Caco-2 (cell line): ENCODE measurements at regions not wholly inside any gene's neighbourhood (a gene's known extent, or its start where the extent isn't known, plus 50 kb on each side); places are given as distances from the start of the nearest gene placed in this dataset.

Experiments used
- BruUV-seq: library from RNA; stranded (reverse); fragments of 400-500 nt; replicated peaks from 2 replicates; lab custom pipeline; 2021; lab: Mats Ljungman, UMichigan
- CTCF ChIA-PET: fragments of 300-600 bp; sonication (Branson Sonifier 250); formaldehyde crosslinking; loops from one replicate; lab custom pipeline; 2022; ENCODE audit warnings: antibody characterized with exemption; lab: Charles Lee
- POLR2A ChIA-PET: fragments of 300-600 bp; sonication (Branson Sonifier 250); formaldehyde crosslinking; loops from one replicate; lab custom pipeline; 2022; ENCODE audit warnings: antibody characterized with exemption; lab: Charles Lee
- DNase-seq, 2 experiments: peaks; one replicate each; pipeline versions ENCODE4 v3.0.0 to v3.0.0-alpha.2; 2020 to 2022
- H3K27me3 ChIP-seq: replicated peaks from 2 replicates; pipeline ENCODE4 v1.6.0; 2011; ENCODE audit warnings: low read length; ENCODE audit not compliant: control insufficient read depth, insufficient read depth
- H3K36me3 ChIP-seq: 2 replicates; pipeline ENCODE4 v1.5.1; 2011; ENCODE audit warnings: low read length; ENCODE audit not compliant: control insufficient read depth, insufficient read depth
- H3K4me1 ChIP-seq: fragments of 250-450 bp; sonication (Bioruptor Pico); 2 replicates; pipeline ENCODE4 v1.5.1; 2020; ENCODE audit warnings: mild to moderate bottlenecking
- H3K4me3 ChIP-seq: 2 replicates; pipeline ENCODE4 v1.5.1; 2011; ENCODE audit warnings: low read depth, mild to moderate bottlenecking, control low read depth, low read length
- H3K9me3 ChIP-seq: fragments of 250-450 bp; sonication (Bioruptor Pico); 2 replicates; pipeline ENCODE4 v1.5.1; 2020; ENCODE audit warnings: mild to moderate bottlenecking, moderate library complexity
- H3K27ac Mint-ChIP-seq: one replicate; pipeline ENCODE4 v1.8.0; 2022; ENCODE audit warnings: mixed read lengths; ENCODE audit not compliant: unreplicated experiment
- H3K27me3 Mint-ChIP-seq: one replicate; pipeline ENCODE4 v1.8.0; 2022; ENCODE audit warnings: mixed read lengths; ENCODE audit not compliant: insufficient read depth, unreplicated experiment
- H3K36me3 Mint-ChIP-seq: one replicate; pipeline ENCODE4 v1.8.0; 2022; ENCODE audit warnings: mild to moderate bottlenecking, mixed read lengths; ENCODE audit not compliant: insufficient read depth, unreplicated experiment
- H3K4me1 Mint-ChIP-seq: one replicate; pipeline ENCODE4 v1.8.0; 2022; ENCODE audit warnings: low read depth, mixed read lengths; ENCODE audit not compliant: unreplicated experiment
- H3K4me3 Mint-ChIP-seq: one replicate; pipeline ENCODE4 v1.8.0; 2022; ENCODE audit warnings: mild to moderate bottlenecking, moderate library complexity, mixed read lengths; ENCODE audit not compliant: unreplicated experiment
- H3K9me3 Mint-ChIP-seq: one replicate; pipeline ENCODE4 v1.8.0; 2022; ENCODE audit warnings: mixed read lengths; ENCODE audit not compliant: unreplicated experiment
- intact Hi-C: fragments of 100-400 bp; cut with micrococcal nuclease; formaldehyde crosslinking; loops from one replicate; pipeline ENCODE4 v1.10.0; 2022; ENCODE audit not compliant: unreplicated experiment
- TF ChIP-seq, protein P1 (sequence below), 2 experiments: fragments of 200-600 bp in 1 of 2; IDR thresholded peaks; 1 replicate in 1 of 2; 2 replicates in 1 of 2; pipeline versions ENCODE4 v1.5.1 to v1.8.0; 2011 to 2022; ENCODE audit warnings: antibody characterized with exemption in 1 of 2, control low read depth in 1 of 2, inconsistent platforms in 1 of 2, low read depth in 1 of 2, low read length in 1 of 2, mild to moderate bottlenecking in 1 of 2, moderate library complexity in 1 of 2; ENCODE audit not compliant: insufficient read depth in 1 of 2, severe bottlenecking in 1 of 2, unreplicated experiment in 1 of 2

GRCh38 chr6:10205120-10205519 is 209.8 kb downstream of the TFAP2A start:
- no TSS peak for BruUV-seq
- Histone ChIP-seq H3K4me1 (no peaks in the 10 kb centered on the region), H3K4me3 (no peak overlapping the region), H3K36me3 (no peaks in the 10 kb centered on the region), H3K27me3 (no peaks in the 10 kb centered on the region), H3K9me3 (0 out of 2 replicates have a peak, but pooled peaks cover 3% of the 10 kb centered on the region)
- Mint-ChIP-seq H3K9me3 (no peaks in the 10 kb centered on the region), H3K27me3 (peaks cover 7% of the 10 kb centered on the region), H3K36me3 (no peaks in the 10 kb centered on the region), H3K27ac (no peak overlapping the region), H3K4me3 (no peak overlapping the region), H3K4me1 (peaks cover 5% of the 10 kb centered on the region)
- DNase-seq, result no peak
- intact Hi-C loops, result no loop called here
- TF ChIP-seq, protein P1, sequence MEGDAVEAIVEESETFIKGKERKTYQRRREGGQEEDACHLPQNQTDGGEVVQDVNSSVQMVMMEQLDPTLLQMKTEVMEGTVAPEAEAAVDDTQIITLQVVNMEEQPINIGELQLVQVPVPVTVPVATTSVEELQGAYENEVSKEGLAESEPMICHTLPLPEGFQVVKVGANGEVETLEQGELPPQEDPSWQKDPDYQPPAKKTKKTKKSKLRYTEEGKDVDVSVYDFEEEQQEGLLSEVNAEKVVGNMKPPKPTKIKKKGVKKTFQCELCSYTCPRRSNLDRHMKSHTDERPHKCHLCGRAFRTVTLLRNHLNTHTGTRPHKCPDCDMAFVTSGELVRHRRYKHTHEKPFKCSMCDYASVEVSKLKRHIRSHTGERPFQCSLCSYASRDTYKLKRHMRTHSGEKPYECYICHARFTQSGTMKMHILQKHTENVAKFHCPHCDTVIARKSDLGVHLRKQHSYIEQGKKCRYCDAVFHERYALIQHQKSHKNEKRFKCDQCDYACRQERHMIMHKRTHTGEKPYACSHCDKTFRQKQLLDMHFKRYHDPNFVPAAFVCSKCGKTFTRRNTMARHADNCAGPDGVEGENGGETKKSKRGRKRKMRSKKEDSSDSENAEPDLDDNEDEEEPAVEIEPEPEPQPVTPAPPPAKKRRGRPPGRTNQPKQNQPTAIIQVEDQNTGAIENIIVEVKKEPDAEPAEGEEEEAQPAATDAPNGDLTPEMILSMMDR (IDR thresholded peaks at IDR 0.05; ENCODE audit: insufficient read depth in 1 of 2, low read depth in 1 of 2, low read length in 1 of 2, severe bottlenecking in 1 of 2, unreplicated experiment in 1 of 2), result no peak
- ChIA-PET POLR2A (no interaction called here), CTCF (no interaction called here)

DNA sequence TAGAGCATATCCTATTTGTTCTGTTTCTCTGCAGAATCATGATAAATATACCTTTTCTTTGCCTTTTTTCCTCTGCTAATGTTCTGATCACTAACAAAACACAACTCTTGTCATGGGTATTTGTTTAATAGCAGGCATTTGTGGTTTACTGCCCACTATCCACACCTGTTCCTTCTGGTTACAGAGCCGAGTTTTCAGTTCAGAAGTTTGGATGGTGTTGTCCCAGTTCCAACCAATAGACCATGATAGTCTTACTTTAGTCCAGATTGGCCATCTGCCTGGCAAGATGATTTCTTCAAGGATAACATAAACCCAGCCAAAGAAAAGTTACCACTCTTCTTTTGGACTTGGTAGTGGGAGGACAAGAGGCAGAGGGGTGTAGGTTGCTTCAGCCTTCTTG is 211.2 kb downstream of the TFAP2A start:
- H3K27ac Mint-ChIP-seq, result no peak overlapping the region

GRCh38 chr6:10202581-10202980 is 212.3 kb downstream of the TFAP2A start:
- no peaks in the 10 kb centered on the region for H3K27me3 Mint-ChIP-seq

More for the DNA sequence above, 211.2 kb downstream of the TFAP2A start:
- no TSS peak for BruUV-seq
- peaks cover 5% of the 10 kb centered on the region for H3K4me1 Mint-ChIP-seq
- intact Hi-C loops, result no loop called here
- H3K9me3 Mint-ChIP-seq, result no peaks in the 10 kb centered on the region
- H3K36me3 ChIP-seq, result no peaks in the 10 kb centered on the region
- no peaks in the 10 kb centered on the region for H3K27me3 Mint-ChIP-seq
- no peak overlapping the region for H3K4me3 ChIP-seq
- no peak overlapping the region for H3K4me3 Mint-ChIP-seq
- H3K9me3 ChIP-seq, result 0 out of 2 replicates have a peak, but pooled peaks cover 3% of the 10 kb centered on the region
- no peaks in the 10 kb centered on the region for H3K27me3 ChIP-seq
- TF ChIP-seq, protein P1 (IDR thresholded peaks at IDR 0.05; ENCODE audit: insufficient read depth in 1 of 2, low read depth in 1 of 2, low read length in 1 of 2, severe bottlenecking in 1 of 2, unreplicated experiment in 1 of 2), result no peak
- DNase-seq, result no peak
- POLR2A ChIA-PET, result no interaction called here
- H3K36me3 Mint-ChIP-seq, result no peaks in the 10 kb centered on the region
- CTCF ChIA-PET, result no interaction called here
- H3K4me1 ChIP-seq, result no peaks in the 10 kb centered on the region

More at GRCh38 chr6:10202581-10202980, 212.3 kb downstream of the TFAP2A start:
- no TSS peak for BruUV-seq
- Mint-ChIP-seq H3K4me3 (no peak overlapping the region), H3K27ac (no peak overlapping the region), H3K9me3 (no peaks in the 10 kb centered on the region), H3K36me3 (no peaks in the 10 kb centered on the region), H3K4me1 (peaks cover 5% of the 10 kb centered on the region)
- no peak for DNase-seq
- Histone ChIP-seq H3K4me3 (no peak overlapping the region), H3K4me1 (no peaks in the 10 kb centered on the region), H3K9me3 (0 out of 2 replicates have a peak, but pooled peaks cover 3% of the 10 kb centered on the region), H3K36me3 (no peaks in the 10 kb centered on the region), H3K27me3 (no peaks in the 10 kb centered on the region; the same call in 1 of the 2 replicates)
- intact Hi-C loops, result no loop called here
- CTCF ChIA-PET, result no interaction called here
- TF ChIP-seq, protein P1 (IDR thresholded peaks at IDR 0.05; ENCODE audit: insufficient read depth in 1 of 2, low read depth in 1 of 2, low read length in 1 of 2, severe bottlenecking in 1 of 2, unreplicated experiment in 1 of 2), result no peak
- POLR2A ChIA-PET, result no interaction called here
